ENCODE measurements at regions not wholly inside any gene's neighbourhood (a gene's known extent, or its start where the extent isn't known, plus 50 kb on each side); places are given as distances from the start of the nearest gene placed in this dataset.

DNA sequence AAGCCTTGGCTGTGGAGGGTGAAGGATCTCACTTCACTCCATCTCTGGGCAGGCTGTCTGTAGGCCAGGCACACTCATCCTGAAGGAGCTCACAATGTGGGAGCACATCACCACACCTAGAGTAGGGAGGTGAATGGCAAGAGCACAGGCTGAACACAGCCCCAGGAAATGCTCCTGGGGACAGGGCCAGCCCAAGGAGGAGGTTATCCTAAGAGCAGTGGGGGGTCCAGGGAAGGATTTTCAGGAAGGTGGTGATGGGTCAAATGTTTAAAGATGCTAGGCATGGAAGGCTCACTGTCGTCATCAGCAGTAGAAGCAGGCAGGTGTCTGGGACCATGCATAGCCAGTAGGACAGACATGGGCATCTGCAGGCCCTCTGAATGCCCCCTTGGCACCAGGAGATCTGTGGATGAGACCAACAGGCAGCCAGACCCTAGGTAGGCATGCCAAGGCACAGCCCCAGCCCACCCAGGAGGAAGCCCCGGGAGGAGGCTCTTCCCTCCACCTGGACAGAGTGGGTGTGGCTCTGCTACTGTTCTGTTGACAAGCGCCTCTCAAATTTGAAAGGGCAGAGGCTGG lies 91.7 kb upstream of the RAB6C start:
- H3K9ac ChIP-seq (ENCODE audit: low read depth, low read length) = no peak overlapping the region
- no peaks in the 10 kb centered on the region for H3K36me3 ChIP-seq (ENCODE audit: insufficient read depth, low read length)
- H3K4me1 ChIP-seq (ENCODE audit: insufficient read depth, low read length) = peaks cover 8% of the 10 kb centered on the region
- H3K9me3 ChIP-seq (ENCODE audit: insufficient read depth, low read depth, low read length) = no peaks in the 10 kb centered on the region
- H3K27me3 ChIP-seq (ENCODE audit: insufficient read depth, low read length) = no peaks in the 10 kb centered on the region
- WGBS = 52% methylated on average over 2 of the region's 3 CpGs
- no peak overlapping the region for H3K4me3 ChIP-seq (ENCODE audit: low read length)
- no peak overlapping the region for H3K27ac ChIP-seq (ENCODE audit: low read depth, low read length)

DNA sequence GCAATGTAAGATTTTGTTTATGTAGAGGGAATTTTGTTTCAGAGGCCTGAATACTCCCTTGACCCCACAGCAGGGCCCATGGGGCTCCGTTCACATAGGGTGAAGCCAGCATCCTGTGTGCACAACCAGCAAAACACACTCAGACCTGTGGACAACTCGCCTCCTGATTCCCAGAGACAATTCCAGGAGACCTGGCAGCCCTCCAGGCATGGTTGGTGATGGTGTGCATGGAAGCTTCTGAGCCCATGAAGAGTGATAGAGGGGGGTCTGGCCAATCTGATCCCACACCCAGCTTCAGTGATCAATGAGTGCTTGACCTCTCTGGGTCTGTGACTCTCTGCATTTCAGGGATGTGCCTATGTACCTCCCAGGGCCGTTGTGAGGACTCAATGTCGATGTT lies 91.0 kb upstream of the RAB6C start:
- no peak overlapping the region for H3K27ac ChIP-seq (ENCODE audit: low read depth, low read length)
- no peak overlapping the region for H3K9ac ChIP-seq (ENCODE audit: low read depth, low read length)
- no peaks in the 10 kb centered on the region for H3K9me3 ChIP-seq (ENCODE audit: insufficient read depth, low read depth, low read length)
- WGBS = 91% methylated on average over 4 of the region's 4 CpGs
- peaks cover 8% of the 10 kb centered on the region for H3K4me1 ChIP-seq (ENCODE audit: insufficient read depth, low read length)
- H3K27me3 ChIP-seq (ENCODE audit: insufficient read depth, low read length) = no peaks in the 10 kb centered on the region
- H3K4me3 ChIP-seq (ENCODE audit: low read length) = no peak overlapping the region
- H3K36me3 ChIP-seq (ENCODE audit: insufficient read depth, low read length) = no peaks in the 10 kb centered on the region

DNA sequence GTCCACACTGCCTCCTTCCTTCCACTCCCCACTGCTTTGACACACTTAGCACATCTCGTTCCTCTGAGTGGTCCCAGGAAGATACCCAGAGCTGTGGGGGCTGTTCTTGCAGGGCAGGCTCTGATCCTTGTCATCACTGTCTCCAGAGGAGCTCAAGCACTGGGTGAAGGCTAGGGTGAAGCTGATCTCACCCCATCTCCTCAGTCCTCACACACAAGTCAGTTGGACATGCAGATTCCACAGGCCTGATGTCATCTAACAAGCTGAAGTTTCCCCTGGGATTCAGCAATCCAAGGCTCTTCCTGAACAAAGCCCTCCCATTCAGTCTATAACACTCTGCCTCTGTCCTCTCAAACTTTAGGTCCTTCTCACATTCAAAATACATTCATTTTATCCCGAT lies 90.6 kb upstream of the RAB6C start:
- WGBS = 82% methylated on average over 2 of the region's 2 CpGs
- Histone ChIP-seq H3K9me3 (ENCODE audit: insufficient read depth, low read depth, low read length) (no peaks in the 10 kb centered on the region), H3K36me3 (ENCODE audit: insufficient read depth, low read length) (no peaks in the 10 kb centered on the region), H3K27ac (ENCODE audit: low read depth, low read length) (no peak overlapping the region), H3K9ac (ENCODE audit: low read depth, low read length) (no peak overlapping the region), H3K4me1 (ENCODE audit: insufficient read depth, low read length) (peaks cover 8% of the 10 kb centered on the region), H3K4me3 (ENCODE audit: low read length) (no peak overlapping the region), H3K27me3 (ENCODE audit: insufficient read depth, low read length) (no peaks in the 10 kb centered on the region)

DNA sequence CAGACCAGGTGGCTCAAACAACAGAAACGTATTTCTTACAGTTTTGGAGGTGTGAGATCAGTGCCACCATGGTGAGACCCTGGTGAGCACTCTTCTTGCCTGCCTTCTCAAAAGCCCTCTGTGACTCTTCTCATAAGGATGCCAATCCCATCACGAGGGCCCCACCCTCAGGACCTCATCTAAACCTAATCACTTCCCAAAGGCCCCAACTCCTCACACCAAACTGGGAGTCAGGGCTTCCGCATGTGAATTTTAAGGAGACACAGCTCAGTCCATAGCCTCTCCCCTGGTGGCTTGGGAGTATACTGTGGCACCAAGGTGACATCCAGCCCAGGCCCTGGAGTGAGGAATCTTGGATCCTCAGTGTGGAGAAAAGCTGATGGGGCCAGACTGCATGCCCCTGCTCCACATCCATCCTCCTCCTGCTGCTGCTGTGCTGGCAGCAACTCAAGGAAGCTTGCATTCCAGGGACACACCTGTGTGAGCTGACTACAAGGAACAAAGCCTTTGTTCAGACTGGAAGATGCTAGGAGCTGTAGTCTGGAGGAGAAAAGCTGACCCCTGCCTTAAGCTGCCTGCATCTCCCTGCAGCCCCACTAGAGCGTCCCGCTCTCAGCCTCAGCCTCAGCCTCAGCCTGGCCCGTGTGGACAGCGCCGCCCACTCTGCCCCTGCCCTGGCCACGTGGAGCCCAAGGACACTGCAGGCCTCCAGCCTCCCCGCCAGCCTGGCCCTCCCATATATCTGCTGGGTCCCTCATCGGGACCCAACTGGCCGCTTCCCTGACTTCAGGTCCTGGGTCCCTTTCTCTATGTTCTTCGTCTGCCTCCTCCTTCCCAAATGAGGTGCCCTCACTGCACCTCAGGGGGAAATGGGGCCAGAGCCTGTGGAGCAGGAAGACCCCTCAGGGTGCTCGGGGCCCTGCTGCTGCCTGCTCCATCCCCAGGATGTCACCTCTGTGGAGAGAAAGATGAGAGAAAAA lies 87.8 kb upstream of the RAB6C start:
- Histone ChIP-seq H3K36me3 (ENCODE audit: insufficient read depth, low read length) (no peaks in the 10 kb centered on the region), H3K9ac (ENCODE audit: low read depth, low read length) (no peak overlapping the region), H3K27me3 (ENCODE audit: insufficient read depth, low read length) (no peaks in the 10 kb centered on the region), H3K27ac (ENCODE audit: low read depth, low read length) (no peak overlapping the region), H3K4me3 (ENCODE audit: low read length) (no peak overlapping the region), H3K9me3 (ENCODE audit: insufficient read depth, low read depth, low read length) (no peaks in the 10 kb centered on the region), H3K4me1 (ENCODE audit: insufficient read depth, low read length) (no peaks in the 10 kb centered on the region)
- 82% methylated on average over 14 of the region's 14 CpGs for WGBS

DNA sequence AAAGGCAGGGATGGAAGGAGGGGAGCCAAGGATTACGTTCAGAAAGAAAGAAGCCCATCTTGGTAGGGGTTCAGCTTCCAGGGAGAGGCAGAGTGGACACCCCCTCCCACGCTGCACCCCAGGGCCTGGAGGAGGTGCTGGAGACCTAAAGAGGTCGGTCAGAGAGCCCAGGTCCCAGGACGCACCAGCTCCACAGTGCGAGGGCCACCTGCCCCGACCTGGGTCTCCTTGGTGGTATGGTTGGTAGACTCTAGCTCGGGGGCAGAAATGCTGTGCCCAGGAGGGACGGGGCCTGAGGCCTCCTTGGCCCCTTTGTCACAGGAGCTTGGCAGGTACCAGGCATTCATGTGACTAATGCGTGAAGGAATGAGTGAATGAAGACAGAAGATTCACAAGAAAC lies 87.1 kb upstream of the RAB6C start:
- Histone ChIP-seq H3K9ac (ENCODE audit: low read depth, low read length) (no peak overlapping the region), H3K36me3 (ENCODE audit: insufficient read depth, low read length) (no peaks in the 10 kb centered on the region), H3K9me3 (ENCODE audit: insufficient read depth, low read depth, low read length) (no peaks in the 10 kb centered on the region), H3K27me3 (ENCODE audit: insufficient read depth, low read length) (no peaks in the 10 kb centered on the region), H3K4me1 (ENCODE audit: insufficient read depth, low read length) (no peaks in the 10 kb centered on the region), H3K4me3 (ENCODE audit: low read length) (no peak overlapping the region), H3K27ac (ENCODE audit: low read depth, low read length) (no peak overlapping the region)
- 98% methylated on average over 9 of the region's 9 CpGs for WGBS

DNA sequence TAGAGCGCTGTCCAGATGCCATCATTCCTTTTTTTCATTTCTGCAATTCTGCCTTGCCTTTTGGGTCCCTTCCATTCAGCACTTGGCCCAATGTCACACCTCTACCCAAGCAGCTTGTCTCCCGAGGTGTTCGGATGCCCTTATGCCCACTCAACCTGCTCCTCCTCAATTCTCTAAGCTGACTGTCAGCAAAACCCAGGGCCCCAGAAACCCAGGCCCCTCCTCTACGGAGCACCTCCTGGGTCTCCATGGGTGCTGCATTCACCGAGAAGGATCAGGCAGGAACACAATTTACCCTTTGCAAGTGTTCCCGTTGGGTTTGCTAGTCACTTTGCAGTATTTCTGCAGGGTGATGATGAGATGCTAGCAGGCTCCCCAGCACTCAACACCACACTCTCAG lies 86.7 kb upstream of the RAB6C start:
- Histone ChIP-seq H3K9me3 (ENCODE audit: insufficient read depth, low read depth, low read length) (no peaks in the 10 kb centered on the region), H3K9ac (ENCODE audit: low read depth, low read length) (no peak overlapping the region), H3K27me3 (ENCODE audit: insufficient read depth, low read length) (no peaks in the 10 kb centered on the region), H3K4me1 (ENCODE audit: insufficient read depth, low read length) (no peaks in the 10 kb centered on the region), H3K27ac (ENCODE audit: low read depth, low read length) (no peak overlapping the region), H3K36me3 (ENCODE audit: insufficient read depth, low read length) (no peaks in the 10 kb centered on the region), H3K4me3 (ENCODE audit: low read length) (no peak overlapping the region)
- WGBS = 91% methylated on average over 6 of the region's 6 CpGs

DNA sequence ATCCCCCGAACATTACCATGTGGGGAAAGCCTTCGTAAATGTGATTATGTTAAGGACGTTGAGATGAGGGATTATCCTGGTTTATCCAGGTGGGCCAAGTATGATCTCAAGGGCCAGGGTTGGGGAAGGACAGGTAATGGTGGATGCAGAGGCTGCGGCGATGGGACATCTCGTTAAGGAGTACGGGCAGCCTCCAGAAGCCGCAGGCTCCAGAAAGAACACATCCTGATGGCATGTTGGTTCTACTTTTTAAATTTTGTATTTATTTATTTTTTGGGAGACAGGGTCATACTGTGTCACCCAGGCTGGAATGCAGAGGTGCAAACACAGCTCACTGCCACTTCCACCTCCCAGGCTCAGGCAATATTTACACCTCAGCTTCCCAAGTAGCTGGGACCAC lies 86.2 kb upstream of the RAB6C start:
- Histone ChIP-seq H3K27me3 (ENCODE audit: insufficient read depth, low read length) (no peaks in the 10 kb centered on the region), H3K36me3 (ENCODE audit: insufficient read depth, low read length) (no peaks in the 10 kb centered on the region), H3K4me1 (ENCODE audit: insufficient read depth, low read length) (no peaks in the 10 kb centered on the region), H3K9ac (ENCODE audit: low read depth, low read length) (no peak overlapping the region), H3K27ac (ENCODE audit: low read depth, low read length) (no peak overlapping the region), H3K9me3 (ENCODE audit: insufficient read depth, low read depth, low read length) (no peaks in the 10 kb centered on the region), H3K4me3 (ENCODE audit: low read length) (no peak overlapping the region)
- WGBS = 86% methylated on average over 8 of the region's 8 CpGs

DNA sequence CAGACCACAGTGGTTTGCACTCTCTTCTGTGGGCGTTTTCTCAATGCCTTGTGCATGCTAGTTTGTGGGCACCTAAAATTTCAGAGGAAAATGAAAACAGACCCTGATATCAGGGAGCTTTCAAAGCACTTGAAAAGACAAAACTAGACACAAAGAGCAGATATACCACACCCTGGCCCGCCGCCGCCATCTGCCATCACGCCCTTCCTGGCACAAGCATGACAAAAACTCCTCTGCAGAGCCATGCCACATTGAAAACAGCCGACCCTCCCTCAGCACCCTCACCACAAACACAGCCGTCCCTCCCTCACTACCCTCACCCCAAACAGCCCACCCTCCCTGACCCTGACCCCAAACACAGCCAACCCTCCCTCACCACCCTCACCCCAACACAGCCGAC lies 84.8 kb upstream of the RAB6C start:
- Histone ChIP-seq H3K27ac (ENCODE audit: low read depth, low read length) (no peak overlapping the region), H3K27me3 (ENCODE audit: insufficient read depth, low read length) (no peaks in the 10 kb centered on the region), H3K9ac (ENCODE audit: low read depth, low read length) (no peak overlapping the region), H3K9me3 (ENCODE audit: insufficient read depth, low read depth, low read length) (no peaks in the 10 kb centered on the region; the same call in 1 of the 2 replicates), H3K4me1 (ENCODE audit: insufficient read depth, low read length) (no peaks in the 10 kb centered on the region), H3K36me3 (ENCODE audit: insufficient read depth, low read length) (no peaks in the 10 kb centered on the region), H3K4me3 (ENCODE audit: low read length) (no peak overlapping the region)
- WGBS = 93% methylated on average over 8 of the region's 8 CpGs

DNA sequence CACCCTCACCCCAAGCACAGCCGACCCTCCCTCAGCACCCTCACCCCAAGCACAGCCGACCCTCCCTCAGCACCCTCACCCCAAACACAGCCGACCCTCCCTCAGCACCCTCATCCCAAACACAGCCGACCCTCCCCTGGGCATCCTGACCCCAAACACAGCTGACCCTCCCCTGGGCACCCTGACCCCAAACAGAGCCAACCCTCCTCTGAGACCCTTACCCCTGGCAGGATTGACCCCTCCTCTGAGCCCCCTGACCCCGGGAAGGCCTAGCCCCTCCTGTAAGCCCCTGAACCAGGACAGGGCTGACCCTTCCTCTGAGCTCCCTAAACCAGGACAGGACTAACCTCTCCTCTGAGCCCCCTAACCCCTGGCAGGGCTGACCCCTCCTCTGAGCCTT lies 84.4 kb upstream of the RAB6C start:
- Histone ChIP-seq H3K27ac (ENCODE audit: low read depth, low read length) (no peak overlapping the region), H3K9me3 (ENCODE audit: insufficient read depth, low read depth, low read length) (no peaks in the 10 kb centered on the region; the same call in 1 of the 2 replicates), H3K36me3 (ENCODE audit: insufficient read depth, low read length) (no peaks in the 10 kb centered on the region), H3K4me3 (ENCODE audit: low read length) (no peak overlapping the region), H3K27me3 (ENCODE audit: insufficient read depth, low read length) (no peaks in the 10 kb centered on the region), H3K4me1 (ENCODE audit: insufficient read depth, low read length) (no peaks in the 10 kb centered on the region), H3K9ac (ENCODE audit: low read depth, low read length) (no peak overlapping the region)
- WGBS = 84% methylated on average over 4 of the region's 5 CpGs

DNA sequence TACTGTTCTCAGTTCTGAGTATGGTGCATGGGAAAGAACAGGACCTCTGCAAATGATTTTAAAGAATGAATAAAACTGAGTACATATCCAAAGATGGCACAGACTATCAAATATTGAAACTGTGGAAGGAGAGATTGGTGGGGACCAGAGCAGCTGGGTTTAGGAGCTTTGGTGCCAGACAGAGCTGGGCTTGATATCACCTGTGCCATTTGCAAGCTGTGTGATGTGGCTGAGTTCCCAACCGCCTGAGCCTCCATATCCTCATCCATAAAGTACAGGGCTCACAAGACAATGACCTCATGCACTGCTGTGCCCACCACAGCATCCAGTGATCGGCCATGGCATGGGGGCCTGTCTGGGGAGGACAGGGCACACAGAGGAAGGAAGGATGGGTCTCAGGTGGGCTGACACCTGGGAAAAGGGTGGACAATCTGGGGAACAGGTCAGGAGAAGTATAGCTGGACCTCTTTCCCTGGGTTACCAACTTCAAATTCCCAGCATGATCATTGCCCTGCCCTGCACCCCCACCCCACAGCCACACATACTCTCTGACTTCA lies 83.9 kb upstream of the RAB6C start:
- Histone ChIP-seq H3K4me3 (ENCODE audit: low read length) (no peak overlapping the region), H3K27ac (ENCODE audit: low read depth, low read length) (no peak overlapping the region), H3K36me3 (ENCODE audit: insufficient read depth, low read length) (no peaks in the 10 kb centered on the region), H3K9ac (ENCODE audit: low read depth, low read length) (no peak overlapping the region), H3K9me3 (ENCODE audit: insufficient read depth, low read depth, low read length) (no peaks in the 10 kb centered on the region; the same call in 1 of the 2 replicates), H3K4me1 (ENCODE audit: insufficient read depth, low read length) (no peaks in the 10 kb centered on the region), H3K27me3 (ENCODE audit: insufficient read depth, low read length) (no peaks in the 10 kb centered on the region)
- 89% methylated on average over 2 of the region's 2 CpGs for WGBS
